Mesendoderm (in vitro differentiated cells): ENCODE measurements at regions not wholly inside any gene's neighbourhood (a gene's known extent, or its start where the extent isn't known, plus 50 kb on each side); places are given as distances from the start of the nearest gene placed in this dataset.
A peak's percentile ranks its signal among the peaks of the same experiment; 100 is the strongest.

Source experiments
- DNase-seq: peaks from one replicate; pipeline ENCODE4 v3.0.0; 2013
- H2AK5ac ChIP-seq: 2 replicates; pipeline ENCODE4 v1.6.1; 2013; ENCODE audit warnings: low read length, inconsistent platforms
- H2BK120ac ChIP-seq: 2 replicates; pipeline ENCODE4 v1.6.1; 2013; ENCODE audit warnings: low read depth, mild to moderate bottlenecking, low read length, moderate library complexity, mixed read lengths
- H2BK15ac ChIP-seq: replicated peaks from 2 replicates; pipeline ENCODE4 v1.6.1; 2013; ENCODE audit warnings: low read depth, mild to moderate bottlenecking, moderate library complexity
- H2BK5ac ChIP-seq: 2 replicates; pipeline ENCODE4 v1.6.1; 2013; ENCODE audit warnings: low read length, inconsistent platforms
- H3K18ac ChIP-seq: 2 replicates; pipeline ENCODE4 v1.6.1; 2013; ENCODE audit warnings: mild to moderate bottlenecking, low read length, mixed read lengths
- H3K23ac ChIP-seq: one replicate; pipeline ENCODE4 v1.6.1; 2013; ENCODE audit warnings: low read length
- H3K27ac ChIP-seq: 2 replicates; pipeline ENCODE4 v1.5.1; 2013; ENCODE audit warnings: low read depth, mild to moderate bottlenecking, inconsistent platforms, low read length, moderate library complexity
- H3K27me3 ChIP-seq: 2 replicates; pipeline ENCODE4 v1.6.1; 2013; ENCODE audit warnings: low read length, control low read depth, mild to moderate bottlenecking, inconsistent platforms; ENCODE audit not compliant: insufficient read depth, poor library complexity
- H3K36me3 ChIP-seq: 2 replicates; pipeline ENCODE4 v1.6.1; 2013; ENCODE audit warnings: low read length, inconsistent platforms; ENCODE audit not compliant: control insufficient read depth, insufficient read depth
- H3K4ac ChIP-seq: one replicate; pipeline ENCODE4 v1.6.1; 2013; ENCODE audit warnings: low read depth, mild to moderate bottlenecking, low read length, moderate library complexity
- H3K4me1 ChIP-seq: 2 replicates; pipeline ENCODE4 v1.6.1; 2013; ENCODE audit warnings: low read depth, low read length, inconsistent platforms; ENCODE audit not compliant: control insufficient read depth
- H3K4me2 ChIP-seq: 2 replicates; pipeline ENCODE4 v1.6.1; 2013; ENCODE audit warnings: low read length
- H3K4me3 ChIP-seq: 2 replicates; pipeline ENCODE4 v1.5.1; 2013; ENCODE audit warnings: mild to moderate bottlenecking, low read length
- H3K56ac ChIP-seq: one replicate; pipeline ENCODE4 v1.6.1; 2013; ENCODE audit warnings: low read length
- H3K79me1 ChIP-seq: 2 replicates; pipeline ENCODE4 v1.6.1; 2013; ENCODE audit warnings: low read length, inconsistent platforms
- H3K79me2 ChIP-seq: 2 replicates; pipeline ENCODE4 v1.6.1; 2013; ENCODE audit warnings: mild to moderate bottlenecking, low read length; ENCODE audit not compliant: control insufficient read depth, insufficient read depth
- H3K9ac ChIP-seq: 2 replicates; pipeline ENCODE4 v1.6.1; 2013; ENCODE audit warnings: low read length, inconsistent platforms
- H4K5ac ChIP-seq: one replicate; pipeline ENCODE4 v1.6.1; 2013; ENCODE audit warnings: low read length
- H4K8ac ChIP-seq: one replicate; pipeline ENCODE4 v1.6.1; 2013; ENCODE audit warnings: low read depth, mild to moderate bottlenecking, control low read depth, low read length, moderate library complexity
- WGBS: extraction: QIAGEN DNeasy Blood & Tissue Kit; methylation state at CpG from one replicate; pipeline ENCODE4 v1.1.7; 2013; ENCODE audit warnings: low lambda C conversion rate, missing lambda C conversion rate; ENCODE audit not compliant: insufficient coverage; ENCODE audit errors: extremely low coverage; 5-methylcytosine and 5-hydroxymethylcytosine counted together

DNA sequence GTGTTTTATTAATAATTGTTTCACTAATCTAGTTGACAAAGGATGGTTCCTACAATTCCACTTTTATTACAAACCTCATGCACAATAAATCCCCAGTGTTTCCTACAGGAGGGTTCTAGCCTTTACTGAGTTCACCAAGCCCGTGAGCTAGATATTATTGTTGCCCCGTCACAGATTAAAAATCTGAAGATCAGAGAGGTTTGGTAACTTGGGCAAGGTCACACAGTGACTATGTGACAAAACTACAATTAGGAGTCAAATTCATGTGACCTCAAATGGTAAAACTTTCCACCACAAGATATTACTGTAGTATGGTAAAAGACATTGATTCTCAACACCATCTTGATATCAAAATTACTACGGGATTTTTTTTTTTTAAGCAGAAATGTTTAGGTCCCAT is 124.6 kb downstream of the BTC start:
- H3K79me2 ChIP-seq: no peaks in the 10 kb centered on the region
- H3K4me1 ChIP-seq: no peaks in the 10 kb centered on the region
- no peak overlapping the region for H3K56ac ChIP-seq
- H2AK5ac ChIP-seq: no peak overlapping the region
- H3K4me3 ChIP-seq: no peak overlapping the region
- H3K23ac ChIP-seq: no peak overlapping the region
- H2BK120ac ChIP-seq: no peak overlapping the region
- WGBS: no CpG with 5 or more reads among the region's 3 CpGs
- H3K18ac ChIP-seq: no peak overlapping the region
- no peak overlapping the region for H4K8ac ChIP-seq
- H3K4me2 ChIP-seq: no peak overlapping the region
- no peaks in the 10 kb centered on the region for H3K79me1 ChIP-seq
- no peak overlapping the region for H4K5ac ChIP-seq
- H3K4ac ChIP-seq: no peak overlapping the region
- H2BK15ac ChIP-seq: peak overlapping the region; percentile 74
- no peak for DNase-seq
- no peak overlapping the region for H3K27ac ChIP-seq
- no peak overlapping the region for H3K9ac ChIP-seq
- H3K27me3 ChIP-seq: no peaks in the 10 kb centered on the region
- no peaks in the 10 kb centered on the region for H3K36me3 ChIP-seq
- no peak overlapping the region for H2BK5ac ChIP-seq

DNA sequence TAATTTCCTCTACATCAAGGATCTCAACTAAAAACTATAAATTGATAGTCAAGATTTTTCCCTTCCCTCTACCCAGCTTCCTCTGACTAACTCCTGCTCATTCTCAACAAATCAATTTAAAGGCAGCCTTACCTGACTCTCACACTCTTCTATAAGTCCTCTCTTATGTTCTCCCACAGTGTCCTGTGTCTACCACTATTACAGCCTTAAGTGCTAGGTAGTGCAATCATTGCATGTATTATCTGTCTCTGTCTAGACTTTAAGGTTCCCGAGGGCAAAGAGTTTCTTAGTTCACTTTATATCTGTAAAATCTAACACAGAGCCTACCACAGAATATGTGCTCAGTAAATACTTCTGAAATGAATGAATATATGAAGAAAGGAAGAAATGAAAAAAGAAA is 123.7 kb downstream of the BTC start:
- no peak overlapping the region for H2AK5ac ChIP-seq
- no peak overlapping the region for H2BK15ac ChIP-seq
- H4K8ac ChIP-seq: no peak overlapping the region
- H3K4ac ChIP-seq: no peak overlapping the region
- H3K56ac ChIP-seq: no peak overlapping the region
- no peak overlapping the region for H3K4me2 ChIP-seq
- H3K79me2 ChIP-seq: no peaks in the 10 kb centered on the region
- no peak overlapping the region for H3K18ac ChIP-seq
- no CpG with 5 or more reads among the region's 1 CpG for WGBS
- H3K79me1 ChIP-seq: no peaks in the 10 kb centered on the region
- H2BK120ac ChIP-seq: no peak overlapping the region
- no peak overlapping the region for H3K27ac ChIP-seq
- no peak overlapping the region for H3K4me3 ChIP-seq
- H3K23ac ChIP-seq: no peak overlapping the region
- no peak for DNase-seq
- no peak overlapping the region for H4K5ac ChIP-seq
- H2BK5ac ChIP-seq: no peak overlapping the region
- no peaks in the 10 kb centered on the region for H3K4me1 ChIP-seq
- no peaks in the 10 kb centered on the region for H3K36me3 ChIP-seq
- H3K27me3 ChIP-seq: no peaks in the 10 kb centered on the region
- no peak overlapping the region for H3K9ac ChIP-seq

DNA sequence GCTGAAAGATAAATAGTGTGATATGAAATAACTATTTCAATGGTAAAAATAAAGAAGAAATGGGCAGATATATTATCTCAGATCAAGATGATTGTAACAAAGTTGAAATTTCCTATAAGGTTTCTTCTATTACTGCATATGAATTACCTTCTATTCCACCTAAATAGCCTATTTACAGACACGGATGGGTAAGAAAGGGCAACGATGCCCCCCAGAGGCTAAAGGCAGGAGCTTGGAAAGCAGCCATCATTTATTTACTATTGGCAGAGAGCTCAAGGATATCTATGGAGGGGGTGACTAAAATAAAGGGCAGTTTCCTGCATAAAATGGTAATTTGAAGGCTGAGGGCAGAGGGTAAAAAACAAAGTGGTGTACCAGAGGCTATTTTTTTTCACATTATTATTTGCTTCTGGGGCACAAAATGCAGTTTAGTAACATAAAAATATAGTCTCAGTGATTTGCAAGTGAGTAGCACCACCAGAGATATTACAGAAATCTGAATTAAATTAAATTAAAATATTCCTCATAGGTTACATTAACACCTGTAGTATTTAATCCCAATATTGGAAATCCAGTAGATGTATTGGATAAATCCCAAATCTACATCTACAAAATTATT is 123.1 kb downstream of the BTC start:
- H2BK15ac ChIP-seq: no peak overlapping the region
- H3K27ac ChIP-seq: no peak overlapping the region
- no peak overlapping the region for H3K23ac ChIP-seq
- H3K4me1 ChIP-seq: no peaks in the 10 kb centered on the region
- H2BK5ac ChIP-seq: no peak overlapping the region
- H3K79me2 ChIP-seq: no peaks in the 10 kb centered on the region
- H3K27me3 ChIP-seq: no peaks in the 10 kb centered on the region
- H2AK5ac ChIP-seq: no peak overlapping the region
- WGBS: no CpG with 5 or more reads among the region's 2 CpGs
- no peaks in the 10 kb centered on the region for H3K36me3 ChIP-seq
- no peak overlapping the region for H4K5ac ChIP-seq
- H3K4me3 ChIP-seq: no peak overlapping the region
- H3K4me2 ChIP-seq: no peak overlapping the region
- H3K56ac ChIP-seq: no peak overlapping the region
- no peak overlapping the region for H3K4ac ChIP-seq
- H4K8ac ChIP-seq: no peak overlapping the region
- H2BK120ac ChIP-seq: no peak overlapping the region
- peak; percentile 70 for DNase-seq
- no peaks in the 10 kb centered on the region for H3K79me1 ChIP-seq
- no peak overlapping the region for H3K9ac ChIP-seq
- no peak overlapping the region for H3K18ac ChIP-seq

DNA sequence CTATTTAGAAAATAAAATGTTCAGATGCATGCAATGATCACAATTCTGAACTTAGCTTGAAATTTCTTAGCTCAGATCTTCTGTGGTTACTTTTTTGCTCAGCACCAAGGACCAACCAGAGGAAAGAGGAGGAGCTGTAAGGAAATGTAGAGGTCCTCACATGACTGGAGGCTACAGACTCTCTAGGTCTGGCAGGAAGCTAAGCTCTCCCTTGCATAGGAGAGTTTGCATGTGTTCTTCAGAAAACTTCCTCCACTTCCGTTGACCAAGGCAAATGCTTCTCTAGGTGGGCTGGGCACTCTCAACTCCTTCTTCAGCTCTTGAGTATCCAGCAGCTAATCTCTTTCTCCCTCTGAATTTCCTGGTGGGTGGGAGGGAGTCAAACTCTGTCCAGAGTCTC is 119.6 kb downstream of the BTC start:
- no peaks in the 10 kb centered on the region for H3K79me2 ChIP-seq
- no peak overlapping the region for H3K4me2 ChIP-seq
- no CpG with 5 or more reads among the region's 1 CpG for WGBS
- H4K8ac ChIP-seq: no peak overlapping the region
- H2BK120ac ChIP-seq: no peak overlapping the region
- H4K5ac ChIP-seq: no peak overlapping the region
- H3K79me1 ChIP-seq: no peaks in the 10 kb centered on the region
- no peak overlapping the region for H3K27ac ChIP-seq
- H3K56ac ChIP-seq: no peak overlapping the region
- H3K18ac ChIP-seq: no peak overlapping the region
- no peak overlapping the region for H3K23ac ChIP-seq
- no peaks in the 10 kb centered on the region for H3K27me3 ChIP-seq
- no peaks in the 10 kb centered on the region for H3K36me3 ChIP-seq
- no peak overlapping the region for H2BK15ac ChIP-seq
- no peak overlapping the region for H3K4me3 ChIP-seq
- H3K4ac ChIP-seq: no peak overlapping the region
- no peak overlapping the region for H3K9ac ChIP-seq
- DNase-seq: peak; percentile 27
- no peak overlapping the region for H2AK5ac ChIP-seq
- H2BK5ac ChIP-seq: no peak overlapping the region
- no peaks in the 10 kb centered on the region for H3K4me1 ChIP-seq

- no peaks in the 10 kb centered on the region for H3K4me1 ChIP-seq
- H2BK5ac ChIP-seq: no peak overlapping the region
- no peaks in the 10 kb centered on the region for H3K36me3 ChIP-seq
- no peak overlapping the region for H3K56ac ChIP-seq
- H4K8ac ChIP-seq: no peak overlapping the region
- H3K9ac ChIP-seq: no peak overlapping the region
- no peaks in the 10 kb centered on the region for H3K27me3 ChIP-seq
- H3K4me2 ChIP-seq: no peak overlapping the region
- no peaks in the 10 kb centered on the region for H3K79me1 ChIP-seq
- no peaks in the 10 kb centered on the region for H3K79me2 ChIP-seq
- peak; percentile 59 for DNase-seq
- H3K4me3 ChIP-seq: no peak overlapping the region
- H3K4ac ChIP-seq: no peak overlapping the region
- H4K5ac ChIP-seq: no peak overlapping the region
- H3K23ac ChIP-seq: no peak overlapping the region
- no peak overlapping the region for H2AK5ac ChIP-seq
- H2BK15ac ChIP-seq: no peak overlapping the region
- WGBS: 100% methylated on average over 1 of the region's 5 CpGs
- no peak overlapping the region for H3K27ac ChIP-seq
- H3K18ac ChIP-seq: no peak overlapping the region
- H2BK120ac ChIP-seq: no peak overlapping the region
Measured at GRCh38 chr4:74675673-74676279, 118.5 kb downstream of the BTC start.
